AG09309 (cell line): ENCODE measurements at regions not wholly inside any gene's neighbourhood (a gene's known extent, or its start where the extent isn't known, plus 50 kb on each side); places are given as distances from the start of the nearest gene placed in this dataset.
A peak's percentile ranks its signal among the peaks of the same experiment; 100 is the strongest.

Experiments used
- DNase-seq: peaks from one replicate; pipeline ENCODE4 v3.0.0-alpha.2; 2010; ENCODE audit warnings: low read depth
- H3K4me3 ChIP-seq: 2 replicates; pipeline ENCODE4 v1.5.1; 2011; ENCODE audit warnings: mild to moderate bottlenecking, low read depth, low read length, moderate library complexity; ENCODE audit not compliant: control insufficient read depth
- CTCF ChIP-seq: IDR thresholded peaks from 2 replicates; pipeline ENCODE4 v1.5.1; 2011; ENCODE audit warnings: mild to moderate bottlenecking, low read depth, low read length, inconsistent platforms; ENCODE audit not compliant: insufficient read depth, control insufficient read depth; ENCODE audit errors: missing control alignments

DNA sequence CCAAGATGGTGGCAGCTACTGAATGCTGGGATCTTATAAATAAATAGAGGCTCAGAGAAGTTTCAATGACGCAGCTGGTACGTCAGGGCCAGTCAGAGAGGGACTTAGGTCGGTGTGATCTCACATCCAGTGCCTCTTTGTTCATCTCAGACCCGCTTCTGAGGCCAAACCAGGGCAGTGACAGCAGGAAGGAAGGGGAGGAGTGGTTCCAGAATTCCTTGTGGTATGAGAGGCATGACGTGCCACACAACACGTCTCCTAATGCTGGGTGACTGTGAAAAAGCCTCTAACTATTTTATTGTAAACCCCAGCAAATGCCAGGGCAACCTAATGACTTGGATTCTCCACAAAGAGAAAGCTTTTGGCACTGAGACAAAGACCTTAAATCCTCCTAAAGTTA is 423.3 kb downstream of the LPIN1 start:
- no peak for TF ChIP-seq CTCF
- peak; percentile 83 for DNase-seq
- no peak overlapping the region for H3K4me3 ChIP-seq

- H3K4me3 ChIP-seq, result no peak overlapping the region
- no peak for TF ChIP-seq CTCF
- no peak for DNase-seq
Observed at GRCh38 chr2:12170121-12170520, 423.7 kb downstream of the LPIN1 start.

- no peak for DNase-seq
- TF ChIP-seq CTCF, result peak; percentile 63
- no peak overlapping the region for H3K4me3 ChIP-seq
Observed at GRCh38 chr2:12173271-12173942, 427.0 kb downstream of the LPIN1 start.

DNA sequence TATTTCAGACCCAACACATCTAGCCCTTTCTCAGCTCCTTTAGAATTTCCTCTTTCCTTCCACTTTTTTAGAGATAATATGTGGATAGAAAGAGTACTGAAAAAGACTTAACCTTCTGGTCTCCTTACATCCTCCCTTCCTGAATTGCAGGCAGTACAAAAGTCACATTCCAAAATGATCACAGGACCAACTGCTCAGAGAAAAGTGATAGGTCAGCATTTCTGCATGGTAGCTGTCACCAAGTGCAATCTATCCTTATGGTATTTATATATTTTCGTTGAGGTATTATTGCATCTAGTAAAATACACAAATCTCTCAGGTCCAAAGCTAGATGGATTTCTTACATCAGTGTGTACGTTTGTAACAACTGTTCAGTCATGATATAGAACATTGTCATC is 427.5 kb downstream of the LPIN1 start:
- no peak for TF ChIP-seq CTCF
- H3K4me3 ChIP-seq, result no peak overlapping the region
- DNase-seq, result no peak

DNA sequence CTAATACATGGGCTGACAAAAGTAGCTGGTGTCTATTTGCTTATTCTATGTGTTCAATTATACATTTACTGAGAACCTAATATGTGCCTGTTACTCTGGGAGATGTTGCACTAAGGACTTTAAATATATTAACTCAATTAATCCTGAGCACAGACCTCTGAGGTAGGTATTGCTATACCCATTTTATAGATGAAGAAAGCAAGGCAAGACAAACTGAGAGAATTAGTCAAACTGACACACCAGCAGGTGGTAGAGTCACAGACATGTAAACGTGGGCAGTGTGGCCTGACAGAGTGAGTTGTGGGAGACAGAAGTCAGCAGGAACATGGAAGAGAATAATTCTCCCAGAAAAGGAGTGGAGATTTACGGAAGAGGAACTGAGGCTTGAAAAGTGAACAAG is 428.9 kb downstream of the LPIN1 start:
- no peak for DNase-seq
- H3K4me3 ChIP-seq, result no peak overlapping the region
- TF ChIP-seq CTCF, result no peak

- TF ChIP-seq CTCF, result no peak
- DNase-seq, result no peak
- no peak overlapping the region for H3K4me3 ChIP-seq
Observed at GRCh38 chr2:12176623-12177454, 430.4 kb downstream of the LPIN1 start.
